Prostate gland (tissue), 2 donors: ENCODE measurements at regions not wholly inside any gene's neighbourhood (a gene's known extent, or its start where the extent isn't known, plus 50 kb on each side); places are given as distances from the start of the nearest gene placed in this dataset.

Experiments used
- POLR2A ChIP-seq: fragments of 450-650 bp; IDR thresholded peaks from one replicate; pipeline ENCODE4 v1.6.1; 2016; ENCODE audit warnings: antibody characterized with exemption, mild to moderate bottlenecking
- POLR2AphosphoS5 ChIP-seq: sonication (generic); formaldehyde crosslinking; IDR thresholded peaks from one replicate; pipeline ENCODE4 v1.6.1; 2017; ENCODE audit warnings: antibody characterized with exemption
- TF ChIP-seq, protein P1 (sequence below), 4 experiments: fragments of 200-600 bp in 2 of 4; fragments of 450-650 bp in 2 of 4; sonication (generic) in 2 of 4; IDR thresholded peaks; 1 replicate in 3 of 4; 2 replicates in 1 of 4; pipeline ENCODE4 v1.5.1; 2016 to 2019; ENCODE audit warnings: antibody characterized with exemption in 4 of 4, mild to moderate bottlenecking in 2 of 4, moderate library complexity in 2 of 4

DNA sequence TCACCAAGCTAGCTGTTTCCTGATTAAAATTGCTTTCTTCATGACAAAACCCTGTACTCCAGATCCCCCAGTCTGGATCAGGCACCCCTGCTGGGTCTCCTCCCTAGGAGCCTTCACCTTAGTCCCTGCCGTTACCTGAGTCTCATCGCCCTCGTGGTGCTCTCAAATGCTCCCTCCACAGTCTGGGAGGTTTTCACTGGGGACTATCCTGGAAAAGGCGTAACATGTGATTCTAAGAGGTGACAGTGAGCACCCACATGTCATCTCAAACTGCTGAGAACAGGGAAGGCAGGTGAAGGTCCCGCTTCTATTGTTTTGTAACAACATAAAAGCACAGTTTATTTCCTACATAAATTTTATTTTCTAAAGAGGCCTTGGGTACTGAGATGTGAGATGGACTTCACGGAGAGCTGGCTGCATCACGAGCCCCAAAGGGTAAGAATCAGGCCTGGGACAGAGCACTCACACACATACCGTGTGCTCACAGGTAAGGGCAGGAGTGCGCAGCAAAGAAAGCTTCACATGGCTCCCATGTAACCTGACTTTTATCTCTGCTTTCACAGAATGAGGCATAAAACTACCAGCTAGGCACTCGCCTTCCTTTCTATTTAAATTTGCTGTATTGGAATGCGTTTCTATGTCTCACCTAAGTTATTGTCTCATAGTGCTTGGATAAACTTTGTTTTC lies 531.5 kb downstream of the RNF144A start:
- TF ChIP-seq, protein P1, sequence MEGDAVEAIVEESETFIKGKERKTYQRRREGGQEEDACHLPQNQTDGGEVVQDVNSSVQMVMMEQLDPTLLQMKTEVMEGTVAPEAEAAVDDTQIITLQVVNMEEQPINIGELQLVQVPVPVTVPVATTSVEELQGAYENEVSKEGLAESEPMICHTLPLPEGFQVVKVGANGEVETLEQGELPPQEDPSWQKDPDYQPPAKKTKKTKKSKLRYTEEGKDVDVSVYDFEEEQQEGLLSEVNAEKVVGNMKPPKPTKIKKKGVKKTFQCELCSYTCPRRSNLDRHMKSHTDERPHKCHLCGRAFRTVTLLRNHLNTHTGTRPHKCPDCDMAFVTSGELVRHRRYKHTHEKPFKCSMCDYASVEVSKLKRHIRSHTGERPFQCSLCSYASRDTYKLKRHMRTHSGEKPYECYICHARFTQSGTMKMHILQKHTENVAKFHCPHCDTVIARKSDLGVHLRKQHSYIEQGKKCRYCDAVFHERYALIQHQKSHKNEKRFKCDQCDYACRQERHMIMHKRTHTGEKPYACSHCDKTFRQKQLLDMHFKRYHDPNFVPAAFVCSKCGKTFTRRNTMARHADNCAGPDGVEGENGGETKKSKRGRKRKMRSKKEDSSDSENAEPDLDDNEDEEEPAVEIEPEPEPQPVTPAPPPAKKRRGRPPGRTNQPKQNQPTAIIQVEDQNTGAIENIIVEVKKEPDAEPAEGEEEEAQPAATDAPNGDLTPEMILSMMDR (IDR thresholded peaks at IDR 0.05) = no peak
- TF ChIP-seq POLR2AphosphoS5 = no peak
- TF ChIP-seq POLR2A = no peak
